HEK293T (cell line): ENCODE measurements at regions not wholly inside any gene's neighbourhood (a gene's known extent, or its start where the extent isn't known, plus 50 kb on each side); places are given as distances from the start of the nearest gene placed in this dataset.

ENCODE experiments used
- BHLHE40 ChIP-seq: fragments of 450-650 bp; IDR thresholded peaks from 2 replicates; pipeline ENCODE4 v1.6.1; 2016; ENCODE audit warnings: mild to moderate bottlenecking, moderate library complexity, borderline replicate concordance
- ELF4 ChIP-seq: fragments of 450-650 bp; IDR thresholded peaks from 2 replicates; pipeline ENCODE4 v1.6.1; 2017; ENCODE audit warnings: antibody characterized with exemption
- FOXA1 ChIP-seq: fragments of 450-650 bp; IDR thresholded peaks from 2 replicates; pipeline ENCODE4 v1.6.1; 2016; ENCODE audit warnings: mild to moderate bottlenecking
- FOXM1 ChIP-seq: fragments of 450-650 bp; IDR thresholded peaks from 2 replicates; pipeline ENCODE4 v1.6.1; 2017; ENCODE audit warnings: mild to moderate bottlenecking, borderline replicate concordance
- LEF1 ChIP-seq: fragments of 450-650 bp; IDR thresholded peaks from 2 replicates; pipeline ENCODE4 v1.6.1; 2017; ENCODE audit warnings: mild to moderate bottlenecking, borderline replicate concordance
- NFRKB ChIP-seq: fragments of 450-650 bp; IDR thresholded peaks from 2 replicates; pipeline ENCODE4 v1.6.1; 2016; ENCODE audit warnings: mild to moderate bottlenecking, moderate library complexity
- PKNOX1 ChIP-seq: fragments of 450-650 bp; IDR thresholded peaks from 2 replicates; pipeline ENCODE4 v1.6.1; 2016
- SP1 ChIP-seq: fragments of 450-650 bp; IDR thresholded peaks from 2 replicates; pipeline ENCODE4 v1.6.1; 2017

GRCh38 chr3:70684701-70685100 is 372.3 kb upstream of the MDFIC2 start:
- no peak for TF ChIP-seq SP1
- TF ChIP-seq FOXA1: no peak
- TF ChIP-seq BHLHE40: no peak
- TF ChIP-seq ELF4: no peak
- TF ChIP-seq LEF1: no peak
- no peak for TF ChIP-seq FOXM1
- no peak for TF ChIP-seq NFRKB
- no peak for TF ChIP-seq PKNOX1
